ENCODE measurements at regions not wholly inside any gene's neighbourhood (a gene's known extent, or its start where the extent isn't known, plus 50 kb on each side); places are given as distances from the start of the nearest gene placed in this dataset.

DNA sequence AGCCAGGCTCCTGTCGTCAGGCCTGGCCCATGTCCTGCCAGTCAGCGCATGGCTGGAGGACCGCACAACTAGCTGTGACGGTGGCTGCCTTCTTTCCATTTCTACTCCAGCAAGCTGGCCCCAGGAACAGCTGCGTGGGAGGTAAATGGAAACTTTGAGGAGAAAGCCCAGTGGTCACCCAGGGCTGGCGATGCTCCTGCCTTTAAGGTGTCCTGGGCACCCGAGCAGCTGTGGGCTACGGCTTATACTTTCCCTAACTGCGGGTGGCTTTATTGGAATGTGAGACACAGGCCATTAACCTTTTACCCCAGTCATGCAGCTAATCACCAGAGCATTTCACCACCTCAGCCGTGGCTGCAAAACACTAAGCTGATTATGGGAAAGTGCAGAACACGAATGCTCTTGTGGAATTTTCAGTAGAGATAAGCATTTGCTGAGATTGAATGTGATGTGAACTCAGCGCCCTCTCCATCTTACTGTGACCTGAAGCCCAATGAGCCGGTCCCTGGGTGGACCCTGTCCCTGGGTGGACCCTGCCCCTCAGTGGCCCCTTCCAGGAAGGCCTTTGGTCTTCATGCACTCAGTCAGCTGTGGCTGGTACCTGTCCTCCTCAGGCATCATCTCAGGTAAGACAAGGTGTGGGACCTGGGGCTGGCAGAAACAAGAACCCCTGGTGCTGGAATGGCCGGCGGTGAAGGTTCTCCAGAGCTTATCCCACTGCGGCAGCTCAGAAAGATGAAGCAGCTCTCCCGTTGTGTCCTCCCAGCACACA is 275.4 kb upstream of the HS6ST1 start (continued):
- TF ChIP-seq, protein P1, sequence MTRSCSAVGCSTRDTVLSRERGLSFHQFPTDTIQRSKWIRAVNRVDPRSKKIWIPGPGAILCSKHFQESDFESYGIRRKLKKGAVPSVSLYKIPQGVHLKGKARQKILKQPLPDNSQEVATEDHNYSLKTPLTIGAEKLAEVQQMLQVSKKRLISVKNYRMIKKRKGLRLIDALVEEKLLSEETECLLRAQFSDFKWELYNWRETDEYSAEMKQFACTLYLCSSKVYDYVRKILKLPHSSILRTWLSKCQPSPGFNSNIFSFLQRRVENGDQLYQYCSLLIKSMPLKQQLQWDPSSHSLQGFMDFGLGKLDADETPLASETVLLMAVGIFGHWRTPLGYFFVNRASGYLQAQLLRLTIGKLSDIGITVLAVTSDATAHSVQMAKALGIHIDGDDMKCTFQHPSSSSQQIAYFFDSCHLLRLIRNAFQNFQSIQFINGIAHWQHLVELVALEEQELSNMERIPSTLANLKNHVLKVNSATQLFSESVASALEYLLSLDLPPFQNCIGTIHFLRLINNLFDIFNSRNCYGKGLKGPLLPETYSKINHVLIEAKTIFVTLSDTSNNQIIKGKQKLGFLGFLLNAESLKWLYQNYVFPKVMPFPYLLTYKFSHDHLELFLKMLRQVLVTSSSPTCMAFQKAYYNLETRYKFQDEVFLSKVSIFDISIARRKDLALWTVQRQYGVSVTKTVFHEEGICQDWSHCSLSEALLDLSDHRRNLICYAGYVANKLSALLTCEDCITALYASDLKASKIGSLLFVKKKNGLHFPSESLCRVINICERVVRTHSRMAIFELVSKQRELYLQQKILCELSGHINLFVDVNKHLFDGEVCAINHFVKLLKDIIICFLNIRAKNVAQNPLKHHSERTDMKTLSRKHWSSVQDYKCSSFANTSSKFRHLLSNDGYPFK (CRISPR knock-in tag; IDR thresholded peaks at IDR 0.05; ENCODE audit: borderline replicate concordance): no peak
- TF ChIP-seq, protein P2, sequence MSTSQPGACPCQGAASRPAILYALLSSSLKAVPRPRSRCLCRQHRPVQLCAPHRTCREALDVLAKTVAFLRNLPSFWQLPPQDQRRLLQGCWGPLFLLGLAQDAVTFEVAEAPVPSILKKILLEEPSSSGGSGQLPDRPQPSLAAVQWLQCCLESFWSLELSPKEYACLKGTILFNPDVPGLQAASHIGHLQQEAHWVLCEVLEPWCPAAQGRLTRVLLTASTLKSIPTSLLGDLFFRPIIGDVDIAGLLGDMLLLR (CRISPR knock-in tag; IDR thresholded peaks at IDR 0.05): no peak
- TF ChIP-seq, protein P3, sequence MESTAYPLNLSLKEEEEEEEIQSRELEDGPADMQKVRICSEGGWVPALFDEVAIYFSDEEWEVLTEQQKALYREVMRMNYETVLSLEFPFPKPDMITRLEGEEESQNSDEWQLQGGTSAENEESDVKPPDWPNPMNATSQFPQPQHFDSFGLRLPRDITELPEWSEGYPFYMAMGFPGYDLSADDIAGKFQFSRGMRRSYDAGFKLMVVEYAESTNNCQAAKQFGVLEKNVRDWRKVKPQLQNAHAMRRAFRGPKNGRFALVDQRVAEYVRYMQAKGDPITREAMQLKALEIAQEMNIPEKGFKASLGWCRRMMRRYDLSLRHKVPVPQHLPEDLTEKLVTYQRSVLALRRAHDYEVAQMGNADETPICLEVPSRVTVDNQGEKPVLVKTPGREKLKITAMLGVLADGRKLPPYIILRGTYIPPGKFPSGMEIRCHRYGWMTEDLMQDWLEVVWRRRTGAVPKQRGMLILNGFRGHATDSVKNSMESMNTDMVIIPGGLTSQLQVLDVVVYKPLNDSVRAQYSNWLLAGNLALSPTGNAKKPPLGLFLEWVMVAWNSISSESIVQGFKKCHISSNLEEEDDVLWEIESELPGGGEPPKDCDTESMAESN (CRISPR knock-in tag; conservative IDR thresholded peaks at IDR 0.05): no peak
- TF ChIP-seq ZBTB7B (CRISPR knock-in tag; IDR thresholded peaks at IDR 0.05): no peak

DNA sequence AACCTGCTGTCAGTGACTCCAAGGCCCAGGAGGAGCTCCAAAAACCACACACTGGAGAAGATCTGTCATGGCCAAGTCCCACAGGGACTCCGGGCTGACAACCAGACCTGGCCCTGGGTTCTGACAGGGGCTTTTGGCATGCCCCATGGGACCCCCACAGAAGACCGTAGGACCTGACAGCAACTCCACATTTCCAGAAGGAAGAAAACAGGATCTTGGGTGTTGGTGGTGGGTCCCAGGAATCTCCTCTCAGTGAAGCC is 275.9 kb upstream of the HS6ST1 start:
- peak overlapping the region in 2 of 3 experiments; percentile 50 to 73; a peak in 2 of 6 replicates for H3K4me3 ChIP-seq (replicated peaks in 1 of 3; ENCODE audit: insufficient read depth in 1 of 3, low read depth in 2 of 3, low read length in 3 of 3)
- FAIRE-seq (no peak), ATAC-seq (no peak; the same call in 2 of the 3 replicates), DNase-seq (ENCODE audit: low spot score) (no peak)
- intact Hi-C loops (cut with micrococcal nuclease; ENCODE audit: unreplicated experiment): no loop called here
- peak overlapping the region; percentile 87 for H2AFZ ChIP-seq (ENCODE audit: low read length)
- H3K9me3 ChIP-seq (ENCODE audit: low read length): no peaks in the 10 kb centered on the region
- H3K36me3 ChIP-seq (replicated peaks in 1 of 2; ENCODE audit: control insufficient read depth in 1 of 2, insufficient read depth in 2 of 2, low read length in 2 of 2): no peaks in the 10 kb centered on the region
- ChIA-PET POLR2A (no interaction called here), CTCF (ENCODE audit: low intra/inter-chr PET ratio, low total read pairs) (no interaction called here)
- TF ChIP-seq DPF2 (CRISPR knock-in tag; IDR thresholded peaks at IDR 0.05; ENCODE audit: borderline replicate concordance, low read depth) (no peak), ZNF792 (CRISPR knock-in tag; IDR thresholded peaks at IDR 0.05) (0 out of 2 replicates have a peak, but pooled peaks have one; percentile 3), HDAC1 (CRISPR knock-in tag; IDR thresholded peaks at IDR 0.05) (0 out of 2 replicates have a peak, but pooled peaks have one; percentile 3)
- in situ Hi-C loops (cut with HindIII; ENCODE audit: extremely low pct_ligation_motif_present, low pct_unique_long_range_greater_than_20kb): no loop called here
- H3K27me3 ChIP-seq (ENCODE audit: control insufficient read depth in 1 of 2, insufficient read depth in 2 of 2, low read length in 2 of 2): peaks cover 6 to 44% of the 10 kb centered on the region in 2 experiments; a peak in 4 of 5 replicates
- no peaks in the 10 kb centered on the region for H4K20me1 ChIP-seq (ENCODE audit: insufficient read depth, low read length)
- H3K4me2 ChIP-seq (ENCODE audit: low read depth, low read length): peak overlapping the region; percentile 97
- peaks cover 28% of the 10 kb centered on the region for H3K4me1 ChIP-seq (ENCODE audit: insufficient read depth, low read length)
- H3K9ac ChIP-seq (ENCODE audit: insufficient read depth, low read depth, low read length): peak overlapping the region; percentile 52; the same call in 1 of the 2 replicates
- WGBS (ENCODE audit: low lambda C conversion rate): 11% methylated on average over 2 of the region's 2 CpGs
- no peak overlapping the region for H3K27ac ChIP-seq (ENCODE audit: extremely low read length, insufficient read depth, low read length)
- no TSS peak for BruUV-seq (replicated peaks)
- H3K79me2 ChIP-seq (ENCODE audit: insufficient read depth, low read length): no peaks in the 10 kb centered on the region
